ENCODE measurements at regions not wholly inside any gene's neighbourhood (a gene's known extent, or its start where the extent isn't known, plus 50 kb on each side); places are given as distances from the start of the nearest gene placed in this dataset.

DNA sequence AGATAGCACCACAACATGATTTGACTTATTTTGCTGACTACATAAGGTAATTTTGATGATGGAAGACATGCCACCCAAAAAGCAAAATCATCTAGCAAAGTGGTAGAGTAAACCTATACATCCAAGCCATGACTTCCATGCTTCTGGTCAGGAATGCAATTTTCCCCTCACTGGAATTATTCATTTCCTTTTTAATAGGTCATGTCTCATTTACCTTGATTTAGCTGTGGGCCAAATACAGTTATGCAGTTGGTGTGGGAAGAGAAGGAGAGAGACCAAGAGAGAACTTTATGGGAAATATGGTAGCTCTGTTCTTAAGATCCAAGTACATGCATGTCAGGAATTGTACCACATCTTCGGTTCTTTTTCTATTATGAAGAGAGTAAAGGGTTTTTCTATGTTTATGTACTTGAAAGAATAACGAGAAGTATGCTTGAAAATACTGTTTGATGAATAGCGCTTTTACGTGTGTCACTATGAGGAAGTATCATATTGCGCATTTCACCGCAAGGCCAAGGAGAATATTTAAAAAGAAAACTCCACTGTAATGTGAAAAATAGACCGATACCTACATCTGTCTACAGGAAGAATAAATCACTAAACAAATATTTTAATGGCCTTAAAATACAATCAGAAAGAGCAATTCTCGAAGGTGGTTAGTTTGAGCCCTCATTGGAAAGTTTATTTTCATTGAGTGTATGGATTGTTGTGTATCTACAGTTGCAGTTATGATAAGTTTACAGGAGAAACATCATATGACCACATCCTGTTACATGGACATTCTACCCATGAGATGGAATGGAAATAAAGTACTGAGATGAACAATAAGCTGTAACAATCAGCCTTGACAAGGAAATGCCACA lies 134.0 kb downstream of the FOXD1 start:
- FAIRE-seq, result no peak

GRCh38 chr5:73312872-73313510 lies 135.6 kb downstream of the FOXD1 start:
- FAIRE-seq (no peak), DNase-seq (ENCODE audit: extremely low spot score, insufficient read length, low read depth) (no peak)

More for the DNA sequence above, 134.0 kb downstream of the FOXD1 start:
- no peak for DNase-seq (ENCODE audit: extremely low spot score, insufficient read length, low read depth)

DNA sequence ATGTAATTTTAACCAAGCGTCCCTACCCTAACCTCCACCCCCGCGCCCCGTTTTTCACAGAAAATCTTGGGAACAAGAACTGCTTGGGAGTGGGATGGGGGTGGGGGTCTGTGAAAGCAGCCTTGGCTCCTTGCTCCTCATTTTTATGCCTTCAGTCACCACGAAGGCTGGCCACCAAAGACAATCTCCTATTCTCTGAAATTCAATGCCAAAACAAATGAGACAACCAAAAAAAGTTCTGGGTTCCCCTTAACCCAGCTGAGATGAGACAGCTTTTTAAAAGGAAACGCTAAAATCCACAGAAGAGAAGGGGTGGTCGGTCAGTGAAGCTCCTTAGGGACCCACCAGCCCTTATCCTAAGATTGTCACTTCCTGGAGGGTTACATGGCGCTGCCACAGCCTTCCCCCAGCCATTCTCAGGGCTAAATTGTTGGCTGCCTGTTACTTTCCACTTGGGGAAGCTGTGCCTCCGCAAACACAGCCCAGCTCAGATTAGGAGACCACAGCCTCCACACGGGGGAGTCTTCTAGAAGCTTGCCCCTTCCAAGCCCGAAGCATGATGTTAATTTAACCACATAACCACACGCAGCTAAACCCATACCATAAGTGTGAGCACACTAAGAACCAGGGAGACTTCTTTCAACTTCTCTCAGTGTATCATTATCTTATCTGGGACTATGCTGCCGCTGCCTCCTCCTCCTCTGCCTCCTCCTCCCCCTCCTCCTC lies 136.3 kb downstream of the FOXD1 start:
- DNase-seq (ENCODE audit: extremely low spot score, insufficient read length, low read depth) (no peak), FAIRE-seq (no peak)

GRCh38 chr5:73311291-73312110 lies 137.1 kb downstream of the FOXD1 start:
- FAIRE-seq (no peak), DNase-seq (ENCODE audit: extremely low spot score, insufficient read length, low read depth) (no peak)

DNA sequence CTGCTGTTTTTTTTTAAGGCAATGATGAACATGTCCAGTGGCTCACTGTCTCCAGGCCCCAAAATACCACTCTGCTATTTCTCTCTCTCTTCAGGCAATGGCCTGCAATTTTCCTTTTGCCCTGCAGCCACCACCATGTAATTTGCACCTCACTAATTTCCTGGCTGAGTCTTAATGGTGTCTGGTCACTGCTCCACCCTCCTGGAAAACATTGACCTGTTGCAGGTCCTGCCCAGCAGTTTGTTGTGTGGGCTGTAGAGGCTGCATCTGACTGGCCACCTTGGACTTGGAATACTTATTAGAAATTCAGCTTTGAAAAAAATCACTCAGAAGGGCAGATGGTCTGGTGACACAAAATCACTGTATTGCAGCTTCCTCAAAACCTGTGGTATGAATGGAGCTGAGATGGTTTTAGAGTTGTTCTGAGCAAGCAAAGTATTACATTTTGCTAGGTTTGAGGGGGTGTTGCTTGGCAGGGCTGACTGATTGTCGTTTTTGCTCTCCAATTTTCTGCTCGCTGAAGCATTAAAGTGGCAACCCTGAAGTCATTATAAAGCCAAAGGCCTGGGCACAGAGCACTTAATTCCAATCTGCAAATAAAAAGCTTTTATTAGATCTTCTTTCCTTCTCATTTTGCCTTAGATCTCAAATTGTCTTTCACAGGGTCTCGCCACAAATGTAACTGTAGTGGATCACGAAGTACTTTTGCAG lies 134.8 kb downstream of the TMEM174 start:
- FAIRE-seq (no peak), DNase-seq (ENCODE audit: extremely low spot score, insufficient read length, low read depth) (no peak)

- DNase-seq (ENCODE audit: extremely low spot score, insufficient read length, low read depth) (no peak), FAIRE-seq (no peak)
Observed at GRCh38 chr5:73306741-73307275, 133.8 kb downstream of the TMEM174 start.

DNA sequence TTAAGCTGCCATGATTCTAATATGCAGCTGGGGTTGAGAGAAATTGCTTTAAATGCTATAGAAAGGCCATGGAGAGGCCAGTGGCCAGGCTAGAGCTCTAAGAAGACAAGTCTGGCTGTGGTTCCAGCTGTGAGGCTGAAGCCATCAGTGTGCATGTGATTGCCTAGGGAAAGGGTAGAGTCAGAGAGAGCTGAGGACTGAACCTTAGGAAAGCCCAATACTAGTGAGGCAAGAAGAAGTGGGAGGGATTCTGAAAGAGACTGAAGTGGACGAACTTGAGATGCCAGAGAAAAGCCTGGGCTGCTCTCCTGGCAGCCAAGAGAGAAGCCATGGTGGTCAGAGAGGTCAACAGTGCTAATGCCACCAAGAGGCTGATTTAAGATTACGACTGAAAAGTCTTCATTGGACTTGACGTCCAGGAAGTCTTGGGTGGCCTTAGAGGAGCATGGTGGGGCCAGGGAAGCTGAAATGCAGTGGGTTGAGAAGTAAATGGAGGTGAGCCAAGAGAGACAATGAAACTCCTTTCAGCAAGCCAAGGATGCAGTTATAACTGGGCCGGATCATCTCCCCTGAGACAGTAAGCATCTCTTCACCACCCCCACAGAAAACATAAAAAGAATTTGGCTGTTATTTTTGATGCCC lies 133.2 kb downstream of the TMEM174 start:
- DNase-seq (ENCODE audit: extremely low spot score, insufficient read length, low read depth) (no peak), FAIRE-seq (no peak)

- FAIRE-seq (no peak), DNase-seq (ENCODE audit: extremely low spot score, insufficient read length, low read depth) (no peak)
Observed at GRCh38 chr5:73305386-73305785, 132.4 kb downstream of the TMEM174 start.

- DNase-seq (ENCODE audit: extremely low spot score, insufficient read length, low read depth) (no peak), FAIRE-seq (no peak)
Observed at GRCh38 chr5:73304381-73304780, 131.4 kb downstream of the TMEM174 start.

DNA sequence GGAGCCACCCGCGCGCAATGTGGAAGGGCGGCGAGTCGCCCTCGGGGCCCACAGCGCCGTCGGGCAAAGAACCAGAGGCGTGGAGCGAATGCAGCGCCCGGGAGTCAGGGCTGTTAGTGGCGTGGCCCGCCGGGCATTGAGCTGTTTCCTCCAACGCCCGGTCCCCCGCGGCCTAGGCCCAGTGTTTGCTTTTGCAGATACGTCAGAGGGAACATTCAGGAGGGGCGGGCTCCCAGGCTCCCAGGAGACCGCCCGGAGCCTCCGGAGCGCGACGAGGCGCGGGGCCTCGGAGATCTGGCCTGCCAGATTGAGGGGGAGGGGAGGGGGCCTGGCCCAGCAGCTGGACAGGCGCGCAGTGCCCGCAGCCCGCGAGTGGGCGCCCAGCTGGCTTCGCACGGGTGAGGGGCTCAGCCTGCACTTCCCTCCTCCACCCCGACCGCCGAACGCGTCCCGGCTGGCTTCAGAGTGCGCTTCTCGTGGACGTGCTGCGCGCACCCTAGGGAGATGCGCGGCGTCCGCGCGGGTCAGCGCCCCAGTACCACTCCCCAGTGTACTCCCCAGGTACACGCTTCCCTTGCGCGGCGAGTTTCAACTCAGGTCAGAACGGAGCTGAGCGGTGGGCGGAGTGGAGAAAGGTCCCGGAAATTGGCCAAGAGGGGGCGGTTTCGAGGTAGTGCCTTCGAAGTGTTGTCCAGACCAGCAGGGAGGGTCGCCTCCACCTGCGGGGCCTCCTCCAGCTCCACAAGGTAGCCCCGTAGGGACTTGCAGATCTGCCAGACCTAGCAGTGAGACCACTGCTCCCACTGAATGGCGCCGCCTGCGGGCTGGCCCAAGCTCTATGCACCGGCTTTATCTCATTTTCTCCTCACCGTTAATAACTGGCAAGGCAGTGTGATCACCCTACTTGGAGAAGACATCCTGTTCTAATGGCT lies 130.4 kb downstream of the TMEM174 start:
- DNase-seq (ENCODE audit: extremely low spot score, insufficient read length, low read depth) (no peak), FAIRE-seq (no peak)

DNA sequence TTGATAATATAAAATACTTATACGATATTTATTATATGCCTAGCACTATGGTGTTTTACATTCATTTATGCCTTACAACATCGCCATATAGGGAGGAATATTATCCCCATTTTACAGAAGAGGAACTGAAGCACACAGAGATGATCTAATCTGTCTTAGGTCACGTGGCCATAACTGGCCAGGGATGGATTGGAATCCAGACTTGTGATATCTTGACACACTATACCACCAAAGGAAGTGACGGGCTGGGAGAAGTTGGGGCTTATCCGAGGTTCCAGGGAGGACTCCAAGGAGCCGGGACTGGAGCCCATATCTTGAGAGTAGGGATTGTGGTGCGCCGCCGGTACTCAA lies 129.8 kb downstream of the TMEM174 start:
- no peak for DNase-seq (ENCODE audit: extremely low spot score, insufficient read length, low read depth)

DNA sequence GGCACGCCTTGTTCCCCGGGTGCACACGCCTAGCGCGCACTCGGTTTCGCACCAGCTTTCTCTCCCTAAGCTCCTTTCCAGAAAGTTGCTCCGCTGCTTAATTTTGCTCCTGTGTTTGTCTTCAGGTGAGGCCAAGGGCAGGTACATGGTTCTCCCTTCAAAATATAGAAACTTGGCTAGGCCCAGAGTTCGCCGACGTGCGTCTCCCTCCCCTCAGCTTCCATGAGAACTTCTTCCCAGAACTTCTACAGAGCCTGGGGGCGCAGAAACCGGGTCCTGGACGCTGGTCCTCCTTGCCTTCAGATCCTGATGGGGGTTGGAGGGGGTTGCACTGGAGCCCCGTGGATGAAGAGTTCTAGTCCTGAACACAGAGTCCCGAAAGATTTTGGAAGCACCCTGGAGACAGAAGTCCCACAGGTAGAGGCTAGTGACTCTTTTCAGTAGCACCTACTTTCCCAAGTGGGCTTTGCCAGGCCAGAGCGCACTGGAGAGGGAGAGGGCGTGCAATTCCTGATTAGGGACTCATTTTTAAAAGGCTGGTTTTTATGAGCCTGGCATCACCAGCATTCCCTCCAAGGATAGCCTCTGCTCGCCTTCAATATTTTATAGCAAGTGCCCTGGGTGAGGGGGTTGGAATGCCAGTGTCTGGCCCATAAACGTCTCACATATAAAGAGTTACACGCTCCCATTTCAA lies 128.4 kb downstream of the TMEM174 start:
- DNase-seq (ENCODE audit: extremely low spot score, insufficient read length, low read depth) (no peak), FAIRE-seq (no peak)

More for the DNA sequence above, 129.8 kb downstream of the TMEM174 start:
- no peak for FAIRE-seq

DNA sequence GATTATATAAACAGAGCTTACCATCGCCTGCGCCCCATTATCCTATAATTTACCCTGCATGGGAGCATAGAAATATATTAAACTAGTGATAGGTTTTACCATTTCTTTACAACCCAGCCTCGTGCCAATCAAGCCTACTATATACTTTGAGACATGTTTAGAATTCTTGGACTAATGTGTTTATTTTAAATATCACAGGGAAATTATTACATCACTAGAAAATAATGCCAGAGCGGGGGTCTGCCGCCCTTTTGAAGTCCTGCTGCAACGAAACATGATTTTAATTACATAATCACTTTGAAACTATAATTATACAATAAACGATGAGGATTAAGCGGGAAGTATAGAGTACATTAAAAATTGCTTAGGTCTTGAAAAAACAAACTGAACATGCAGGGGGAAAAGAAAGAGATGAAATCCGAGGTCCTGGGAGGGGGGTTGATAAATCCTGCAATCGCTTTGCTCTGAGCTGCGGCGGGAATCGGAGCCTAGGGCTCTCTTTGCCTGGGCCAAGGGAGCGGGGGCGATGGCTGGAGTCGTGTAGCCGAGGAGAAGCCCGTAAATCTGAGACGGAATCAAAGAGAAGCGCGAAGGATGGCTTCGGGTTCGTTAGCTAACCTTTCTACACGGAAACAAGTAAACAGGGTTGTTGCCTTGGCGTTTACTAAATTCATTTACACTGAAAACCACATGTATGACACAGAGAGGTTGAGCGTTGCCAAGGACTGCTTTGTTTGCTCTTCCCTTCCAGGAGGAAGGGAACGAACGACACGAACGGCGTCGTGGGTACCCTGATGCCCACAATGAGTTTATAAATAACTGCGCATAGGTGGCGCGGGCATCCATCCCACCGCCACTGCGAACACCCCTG lies 127.6 kb downstream of the TMEM174 start:
- FAIRE-seq, result no peak
- no peak for DNase-seq (ENCODE audit: extremely low spot score, insufficient read length, low read depth)

GRCh38 chr5:73299665-73300336 lies 126.8 kb downstream of the TMEM174 start:
- DNase-seq (ENCODE audit: extremely low spot score, insufficient read length, low read depth), result no peak
- no peak for FAIRE-seq

DNA sequence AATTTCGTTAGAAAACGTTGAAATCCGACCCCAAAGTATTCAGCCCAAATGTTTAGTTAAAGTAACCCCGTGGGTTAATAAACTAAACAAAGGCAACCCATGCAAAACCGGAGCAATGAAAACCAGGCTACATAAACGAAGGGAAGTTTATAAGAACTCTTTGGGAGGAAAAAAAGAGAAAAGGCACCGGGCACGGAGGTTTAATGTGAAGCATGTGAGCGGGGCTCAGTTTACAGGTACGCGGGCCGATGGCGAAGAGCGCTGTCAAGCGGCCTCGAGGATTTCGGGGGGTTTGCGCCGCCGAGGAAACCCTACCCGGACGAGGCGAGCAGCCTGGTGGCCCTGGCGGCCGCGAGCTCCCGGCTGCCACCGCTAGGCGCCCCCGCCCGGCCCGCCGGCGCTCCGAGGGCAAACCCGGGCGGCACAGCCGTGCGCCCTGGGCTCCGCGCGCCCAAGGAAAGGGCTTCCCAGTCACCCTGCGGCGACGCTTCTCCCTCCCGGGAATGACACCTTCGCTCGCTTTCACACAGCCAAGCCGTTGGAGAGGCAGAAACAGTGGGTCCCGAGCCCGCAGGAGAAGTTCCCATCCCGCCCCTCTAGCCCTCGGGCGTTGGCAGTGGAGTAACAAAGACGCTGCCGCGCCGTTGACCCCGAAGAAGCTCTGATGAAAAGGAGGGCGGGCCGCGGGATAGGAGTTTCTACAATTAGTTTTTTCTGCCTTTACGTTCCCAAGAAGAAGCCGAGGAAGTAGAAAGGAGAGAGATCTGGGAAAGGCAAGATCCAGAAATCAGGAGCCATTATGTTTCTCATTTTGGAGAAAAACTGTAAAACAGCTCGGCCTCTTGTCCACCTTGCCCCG lies 126.0 kb downstream of the TMEM174 start:
- DNase-seq (ENCODE audit: extremely low spot score, insufficient read length, low read depth) (no peak), FAIRE-seq (no peak)
